ENCODE measurements at regions not wholly inside any gene's neighbourhood (a gene's known extent, or its start where the extent isn't known, plus 50 kb on each side); places are given as distances from the start of the nearest gene placed in this dataset.

DNA sequence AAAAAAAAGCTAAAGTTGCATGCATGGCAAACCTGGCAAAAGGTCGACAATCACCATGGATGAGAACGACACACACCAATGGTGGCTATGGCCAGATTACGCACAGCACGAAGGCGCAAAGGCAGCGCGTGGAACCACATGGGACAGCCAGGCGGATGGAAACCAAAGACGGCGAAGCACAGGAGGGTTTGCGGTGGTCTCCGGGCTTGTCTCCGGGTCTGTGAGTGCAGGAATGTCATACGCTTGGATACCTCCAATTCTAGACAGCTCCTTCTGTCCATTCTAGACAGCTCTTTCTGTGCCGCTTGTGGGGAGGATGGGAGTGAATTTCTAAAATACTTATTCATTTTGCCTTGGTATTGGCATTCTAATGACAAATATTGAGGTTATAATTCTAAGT, 685.4 kb downstream of the BRD1 start:
- Histone ChIP-seq H3F3A (ENCODE audit: insufficient read depth) (no peaks in the 10 kb centered on the region), H3K4me3 (ENCODE audit: insufficient read depth, low read length, poor library complexity, severe bottlenecking) (no peak overlapping the region), H3K27me3 (ENCODE audit: low read length) (no peaks in the 10 kb centered on the region), H3K9me3 (ENCODE audit: insufficient read depth, low read length) (no peaks in the 10 kb centered on the region), H3K79me2 (ENCODE audit: insufficient read depth, low read length) (no peaks in the 10 kb centered on the region), H3K9ac (ENCODE audit: low read length) (no peak overlapping the region), H3K27ac (ENCODE audit: low read depth, low read length) (no peak overlapping the region), H3K4me2 (ENCODE audit: low read depth, low read length, poor library complexity, severe bottlenecking) (no peak overlapping the region), H3K36me3 (ENCODE audit: low read length) (no peaks in the 10 kb centered on the region), H2AFZ (ENCODE audit: low read depth, low read length, severe bottlenecking) (no peak overlapping the region), H3K9me2 (replicated peaks; ENCODE audit: insufficient read depth, low read length) (no peaks in the 10 kb centered on the region), H4K20me1 (ENCODE audit: low read depth, low read length) (no peaks in the 10 kb centered on the region)
- no peak for TF ChIP-seq EZH2phosphoT487 (conservative IDR thresholded peaks at IDR 0.05; ENCODE audit: low read length)
- TF ChIP-seq, protein P1, sequence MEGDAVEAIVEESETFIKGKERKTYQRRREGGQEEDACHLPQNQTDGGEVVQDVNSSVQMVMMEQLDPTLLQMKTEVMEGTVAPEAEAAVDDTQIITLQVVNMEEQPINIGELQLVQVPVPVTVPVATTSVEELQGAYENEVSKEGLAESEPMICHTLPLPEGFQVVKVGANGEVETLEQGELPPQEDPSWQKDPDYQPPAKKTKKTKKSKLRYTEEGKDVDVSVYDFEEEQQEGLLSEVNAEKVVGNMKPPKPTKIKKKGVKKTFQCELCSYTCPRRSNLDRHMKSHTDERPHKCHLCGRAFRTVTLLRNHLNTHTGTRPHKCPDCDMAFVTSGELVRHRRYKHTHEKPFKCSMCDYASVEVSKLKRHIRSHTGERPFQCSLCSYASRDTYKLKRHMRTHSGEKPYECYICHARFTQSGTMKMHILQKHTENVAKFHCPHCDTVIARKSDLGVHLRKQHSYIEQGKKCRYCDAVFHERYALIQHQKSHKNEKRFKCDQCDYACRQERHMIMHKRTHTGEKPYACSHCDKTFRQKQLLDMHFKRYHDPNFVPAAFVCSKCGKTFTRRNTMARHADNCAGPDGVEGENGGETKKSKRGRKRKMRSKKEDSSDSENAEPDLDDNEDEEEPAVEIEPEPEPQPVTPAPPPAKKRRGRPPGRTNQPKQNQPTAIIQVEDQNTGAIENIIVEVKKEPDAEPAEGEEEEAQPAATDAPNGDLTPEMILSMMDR (IDR thresholded peaks at IDR 0.05; ENCODE audit: insufficient read depth, low read length, poor library complexity, severe bottlenecking), result no peak

DNA sequence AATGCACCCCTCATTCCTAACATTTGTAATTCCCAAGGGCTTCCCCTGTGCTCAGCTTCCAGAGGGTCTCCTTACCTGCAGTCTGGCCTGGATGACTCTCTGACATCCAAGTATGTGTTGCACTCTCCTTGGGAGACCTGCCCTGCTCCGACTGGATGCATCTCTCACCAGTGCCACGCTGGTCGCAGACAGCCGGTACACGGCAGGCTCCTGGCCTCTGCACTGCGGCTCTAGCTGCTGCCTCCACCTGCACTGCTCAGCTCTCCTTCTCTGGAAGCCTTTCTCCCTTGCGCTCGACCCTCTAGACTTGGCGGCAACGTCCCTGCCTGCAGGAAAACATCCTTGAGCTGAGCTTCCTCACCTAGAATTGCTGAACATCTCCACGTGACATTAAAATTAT, 685.9 kb downstream of the BRD1 start:
- H3F3A ChIP-seq (ENCODE audit: insufficient read depth), result no peaks in the 10 kb centered on the region
- no peaks in the 10 kb centered on the region for H3K9me3 ChIP-seq (ENCODE audit: insufficient read depth, low read length)
- H2AFZ ChIP-seq (ENCODE audit: low read depth, low read length, severe bottlenecking), result no peak overlapping the region
- no peak overlapping the region for H3K4me3 ChIP-seq (ENCODE audit: insufficient read depth, low read length, poor library complexity, severe bottlenecking)
- H3K9me2 ChIP-seq (replicated peaks; ENCODE audit: insufficient read depth, low read length), result no peaks in the 10 kb centered on the region
- no peaks in the 10 kb centered on the region for H3K79me2 ChIP-seq (ENCODE audit: insufficient read depth, low read length)
- no peaks in the 10 kb centered on the region for H3K36me3 ChIP-seq (ENCODE audit: low read length)
- no peak overlapping the region for H3K9ac ChIP-seq (ENCODE audit: low read length)
- H3K27ac ChIP-seq (ENCODE audit: low read depth, low read length), result no peak overlapping the region
- no peaks in the 10 kb centered on the region for H3K27me3 ChIP-seq (ENCODE audit: low read length)
- no peak overlapping the region for H3K4me2 ChIP-seq (ENCODE audit: low read depth, low read length, poor library complexity, severe bottlenecking)
- H4K20me1 ChIP-seq (ENCODE audit: low read depth, low read length), result no peaks in the 10 kb centered on the region
- TF ChIP-seq EZH2phosphoT487 (conservative IDR thresholded peaks at IDR 0.05; ENCODE audit: low read length), result no peak
- TF ChIP-seq, protein P1 (IDR thresholded peaks at IDR 0.05; ENCODE audit: insufficient read depth, low read length, poor library complexity, severe bottlenecking), result no peak

DNA sequence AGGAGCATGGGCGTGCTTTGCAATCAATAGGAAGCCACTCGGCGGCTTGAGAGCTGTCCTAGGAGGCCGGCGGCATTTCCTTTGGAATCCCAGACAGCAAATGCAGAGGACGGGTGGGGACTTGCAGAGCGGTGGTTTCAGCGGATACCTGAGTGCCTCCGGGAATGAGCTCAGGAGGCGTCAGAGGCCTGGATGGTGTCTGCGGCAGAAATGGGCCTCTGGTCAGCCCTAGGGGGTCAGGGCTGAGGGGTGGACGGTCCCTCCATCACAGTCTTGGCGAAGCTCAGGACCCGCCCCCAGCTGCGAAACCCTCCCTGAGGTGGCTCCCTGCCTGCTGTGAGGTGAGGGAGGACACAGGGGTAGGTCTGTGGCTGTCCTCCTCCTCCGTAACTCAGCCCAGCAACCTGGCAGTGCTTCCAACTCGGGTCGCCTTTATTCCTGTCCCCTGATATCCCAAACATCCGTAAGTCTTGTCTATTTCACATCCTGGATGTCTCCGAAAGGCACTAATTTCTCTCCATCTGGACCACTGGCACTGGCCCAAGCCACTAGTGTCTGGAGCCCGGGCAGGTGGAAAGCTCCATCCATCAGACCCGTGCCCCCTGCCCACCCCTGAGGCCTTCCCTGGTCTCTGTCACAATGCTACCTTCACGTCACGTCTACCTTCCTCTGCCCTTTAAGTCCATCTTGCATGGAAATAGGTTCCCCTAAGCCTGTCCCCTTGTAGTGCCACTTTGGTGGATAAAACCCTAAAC, 686.6 kb downstream of the BRD1 start:
- no peaks in the 10 kb centered on the region for H3K9me2 ChIP-seq (replicated peaks; ENCODE audit: insufficient read depth, low read length)
- H3K9ac ChIP-seq (ENCODE audit: low read length), result no peak overlapping the region
- H3K27me3 ChIP-seq (ENCODE audit: low read length), result no peaks in the 10 kb centered on the region
- H3K9me3 ChIP-seq (ENCODE audit: insufficient read depth, low read length), result no peaks in the 10 kb centered on the region
- H2AFZ ChIP-seq (ENCODE audit: low read depth, low read length, severe bottlenecking), result no peak overlapping the region
- no peak overlapping the region for H3K4me3 ChIP-seq (ENCODE audit: insufficient read depth, low read length, poor library complexity, severe bottlenecking)
- no peaks in the 10 kb centered on the region for H3F3A ChIP-seq (ENCODE audit: insufficient read depth)
- no peaks in the 10 kb centered on the region for H3K79me2 ChIP-seq (ENCODE audit: insufficient read depth, low read length)
- H3K27ac ChIP-seq (ENCODE audit: low read depth, low read length), result no peak overlapping the region
- no peak overlapping the region for H3K4me2 ChIP-seq (ENCODE audit: low read depth, low read length, poor library complexity, severe bottlenecking)
- no peak for TF ChIP-seq EZH2phosphoT487 (conservative IDR thresholded peaks at IDR 0.05; ENCODE audit: low read length)
- TF ChIP-seq, protein P1 (IDR thresholded peaks at IDR 0.05; ENCODE audit: insufficient read depth, low read length, poor library complexity, severe bottlenecking), result no peak
- no peaks in the 10 kb centered on the region for H4K20me1 ChIP-seq (ENCODE audit: low read depth, low read length)
- no peaks in the 10 kb centered on the region for H3K36me3 ChIP-seq (ENCODE audit: low read length)
